ENCODE measurements at regions not wholly inside any gene's neighbourhood (a gene's known extent, or its start where the extent isn't known, plus 50 kb on each side); places are given as distances from the start of the nearest gene placed in this dataset.
"Not testable (repeated sequence)": the region's sequence is repeated elsewhere in the genome, so short reads cannot be mapped to it uniquely, and the experiment has no call there.

- DNase-seq = no peak
Observed at GRCh38 chr1:113307771-113308445, 82.4 kb upstream of the MAGI3 start.

- DNase-seq = not testable (repeated sequence)
Observed at GRCh38 chr1:113312651-113313050, 77.7 kb upstream of the MAGI3 start.

GRCh38 chr1:113314600-113314999 is 75.7 kb upstream of the MAGI3 start:
- no peak for DNase-seq

- DNase-seq = no peak
Observed at GRCh38 chr1:113320272-113320671, 70.0 kb upstream of the MAGI3 start.

GRCh38 chr1:113320972-113321680 is 69.2 kb upstream of the MAGI3 start:
- DNase-seq = no peak

GRCh38 chr1:113321771-113322387 is 68.4 kb upstream of the MAGI3 start:
- no peak for DNase-seq

- no peak for DNase-seq
Observed at GRCh38 chr1:113322439-113322838, 67.9 kb upstream of the MAGI3 start.

GRCh38 chr1:113325022-113325421 is 65.3 kb upstream of the MAGI3 start:
- DNase-seq = no peak

GRCh38 chr1:113326976-113327375 is 63.3 kb upstream of the MAGI3 start:
- no peak for DNase-seq

- no peak for DNase-seq
Observed at GRCh38 chr1:113333056-113333455, 57.3 kb upstream of the MAGI3 start.

GRCh38 chr1:113340038-113340437 is 50.3 kb upstream of the MAGI3 start:
- no peak for DNase-seq

Data from MV-4-11 (cell line).